ENCODE measurements at regions not wholly inside any gene's neighbourhood (a gene's known extent, or its start where the extent isn't known, plus 50 kb on each side); places are given as distances from the start of the nearest gene placed in this dataset.

- H3K27me3 ChIP-seq (replicated peaks; ENCODE audit: insufficient read depth, low read length), result no peaks in the 10 kb centered on the region
- no peaks in the 10 kb centered on the region for H3F3A ChIP-seq (ENCODE audit: insufficient read depth, low read length)
- H3K4me1 ChIP-seq (ENCODE audit: low read length), result no peaks in the 10 kb centered on the region
- no peaks in the 10 kb centered on the region for H3K79me2 ChIP-seq (ENCODE audit: low read length)
- no peaks in the 10 kb centered on the region for H3K9me2 ChIP-seq (replicated peaks; ENCODE audit: insufficient read depth, low read length)
- no peak overlapping the region for H3K27ac ChIP-seq (ENCODE audit: low read length)
- H3K9me3 ChIP-seq (replicated peaks; ENCODE audit: insufficient read depth, low read length), result no peaks in the 10 kb centered on the region
- H2AFZ ChIP-seq (ENCODE audit: low read length), result no peak overlapping the region
- DNase-seq, result no peak
- no peak overlapping the region for H3K4me2 ChIP-seq (ENCODE audit: low read depth, low read length)
- no peak overlapping the region for H3K9ac ChIP-seq (ENCODE audit: low read length)
- no peaks in the 10 kb centered on the region for H3K36me3 ChIP-seq (replicated peaks; ENCODE audit: insufficient read depth, low read length)
- TF ChIP-seq EZH2phosphoT487 (IDR thresholded peaks at IDR 0.05; ENCODE audit: low read length), result no peak
- no peak overlapping the region for H3K4me3 ChIP-seq (ENCODE audit: low read length)
- H4K20me1 ChIP-seq (ENCODE audit: insufficient read depth, low read length), result no peaks in the 10 kb centered on the region
Observed at GRCh38 chr1:187951817-187952216, 1123.1 kb downstream of the PLA2G4A start.

GRCh38 chr1:187952446-187952845 lies 1123.7 kb downstream of the PLA2G4A start:
- no peak for TF ChIP-seq EZH2phosphoT487 (IDR thresholded peaks at IDR 0.05; ENCODE audit: low read length)
- H3K9me3 ChIP-seq (replicated peaks; ENCODE audit: insufficient read depth, low read length), result no peaks in the 10 kb centered on the region
- H3K9ac ChIP-seq (ENCODE audit: low read length), result no peak overlapping the region
- H3K79me2 ChIP-seq (ENCODE audit: low read length), result no peaks in the 10 kb centered on the region
- no peaks in the 10 kb centered on the region for H3K27me3 ChIP-seq (replicated peaks; ENCODE audit: insufficient read depth, low read length)
- H2AFZ ChIP-seq (ENCODE audit: low read length), result no peak overlapping the region
- no peak overlapping the region for H3K4me3 ChIP-seq (ENCODE audit: low read length)
- H4K20me1 ChIP-seq (ENCODE audit: insufficient read depth, low read length), result no peaks in the 10 kb centered on the region
- H3K36me3 ChIP-seq (replicated peaks; ENCODE audit: insufficient read depth, low read length), result no peaks in the 10 kb centered on the region
- no peaks in the 10 kb centered on the region for H3K4me1 ChIP-seq (ENCODE audit: low read length)
- H3K27ac ChIP-seq (ENCODE audit: low read length), result no peak overlapping the region
- no peak for DNase-seq
- no peaks in the 10 kb centered on the region for H3K9me2 ChIP-seq (replicated peaks; ENCODE audit: insufficient read depth, low read length)
- no peak overlapping the region for H3K4me2 ChIP-seq (ENCODE audit: low read depth, low read length)
- H3F3A ChIP-seq (ENCODE audit: insufficient read depth, low read length), result no peaks in the 10 kb centered on the region

DNA sequence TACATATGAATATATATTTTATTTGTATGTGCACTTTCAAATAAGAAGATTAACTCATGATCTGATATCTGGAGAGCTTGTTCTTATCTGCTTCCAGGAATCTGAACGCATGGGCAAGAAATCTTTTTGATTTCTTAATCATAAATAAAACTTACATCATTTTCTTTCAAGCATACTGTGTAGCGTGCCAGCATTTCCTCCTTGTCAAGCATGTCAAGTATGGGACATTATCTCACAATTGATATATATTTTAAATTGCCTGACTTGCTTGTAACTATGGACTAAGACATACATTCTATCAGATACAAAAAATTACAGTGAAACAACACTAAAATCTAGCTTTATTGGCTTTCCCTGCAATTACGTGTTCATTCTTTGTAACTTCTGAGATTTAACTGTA lies 1128.2 kb downstream of the PLA2G4A start:
- no peaks in the 10 kb centered on the region for H4K20me1 ChIP-seq (ENCODE audit: insufficient read depth, low read length)
- H2AFZ ChIP-seq (ENCODE audit: low read length), result no peak overlapping the region
- H3K27ac ChIP-seq (ENCODE audit: low read length), result no peak overlapping the region
- H3K27me3 ChIP-seq (replicated peaks; ENCODE audit: insufficient read depth, low read length), result no peaks in the 10 kb centered on the region
- no peak overlapping the region for H3K9ac ChIP-seq (ENCODE audit: low read length)
- TF ChIP-seq EZH2 (optimal IDR thresholded peaks at IDR 0.05; ENCODE audit: low read depth, low read length) (no peak), EZH2phosphoT487 (IDR thresholded peaks at IDR 0.05; ENCODE audit: low read length) (no peak)
- TF ChIP-seq, protein P1, sequence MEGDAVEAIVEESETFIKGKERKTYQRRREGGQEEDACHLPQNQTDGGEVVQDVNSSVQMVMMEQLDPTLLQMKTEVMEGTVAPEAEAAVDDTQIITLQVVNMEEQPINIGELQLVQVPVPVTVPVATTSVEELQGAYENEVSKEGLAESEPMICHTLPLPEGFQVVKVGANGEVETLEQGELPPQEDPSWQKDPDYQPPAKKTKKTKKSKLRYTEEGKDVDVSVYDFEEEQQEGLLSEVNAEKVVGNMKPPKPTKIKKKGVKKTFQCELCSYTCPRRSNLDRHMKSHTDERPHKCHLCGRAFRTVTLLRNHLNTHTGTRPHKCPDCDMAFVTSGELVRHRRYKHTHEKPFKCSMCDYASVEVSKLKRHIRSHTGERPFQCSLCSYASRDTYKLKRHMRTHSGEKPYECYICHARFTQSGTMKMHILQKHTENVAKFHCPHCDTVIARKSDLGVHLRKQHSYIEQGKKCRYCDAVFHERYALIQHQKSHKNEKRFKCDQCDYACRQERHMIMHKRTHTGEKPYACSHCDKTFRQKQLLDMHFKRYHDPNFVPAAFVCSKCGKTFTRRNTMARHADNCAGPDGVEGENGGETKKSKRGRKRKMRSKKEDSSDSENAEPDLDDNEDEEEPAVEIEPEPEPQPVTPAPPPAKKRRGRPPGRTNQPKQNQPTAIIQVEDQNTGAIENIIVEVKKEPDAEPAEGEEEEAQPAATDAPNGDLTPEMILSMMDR (IDR thresholded peaks at IDR 0.05; ENCODE audit: low read length), result no peak
- no peaks in the 10 kb centered on the region for H3K79me2 ChIP-seq (ENCODE audit: low read length)
- no peak overlapping the region for H3K4me3 ChIP-seq (ENCODE audit: low read length)
- H3F3A ChIP-seq (ENCODE audit: insufficient read depth, low read length), result no peaks in the 10 kb centered on the region
- no peak overlapping the region for H3K4me2 ChIP-seq (ENCODE audit: low read depth, low read length)
- H3K4me1 ChIP-seq (ENCODE audit: low read length), result no peaks in the 10 kb centered on the region
- H3K9me2 ChIP-seq (replicated peaks; ENCODE audit: insufficient read depth, low read length), result no peaks in the 10 kb centered on the region
- H3K9me3 ChIP-seq (replicated peaks; ENCODE audit: insufficient read depth, low read length), result no peaks in the 10 kb centered on the region
- DNase-seq, result no peak
- H3K36me3 ChIP-seq (replicated peaks; ENCODE audit: insufficient read depth, low read length), result no peaks in the 10 kb centered on the region

- H4K20me1 ChIP-seq (ENCODE audit: insufficient read depth, low read length), result no peaks in the 10 kb centered on the region
- H3K4me1 ChIP-seq (ENCODE audit: low read length), result no peaks in the 10 kb centered on the region
- DNase-seq, result no peak
- no peak overlapping the region for H3K4me3 ChIP-seq (ENCODE audit: low read length)
- H3K36me3 ChIP-seq (replicated peaks; ENCODE audit: insufficient read depth, low read length), result no peaks in the 10 kb centered on the region
- H3K4me2 ChIP-seq (ENCODE audit: low read depth, low read length), result no peak overlapping the region
- TF ChIP-seq EZH2phosphoT487 (IDR thresholded peaks at IDR 0.05; ENCODE audit: low read length), result no peak
- TF ChIP-seq, protein P1 (IDR thresholded peaks at IDR 0.05; ENCODE audit: low read length), result no peak
- no peak for TF ChIP-seq EZH2 (optimal IDR thresholded peaks at IDR 0.05; ENCODE audit: low read depth, low read length)
- no peaks in the 10 kb centered on the region for H3K27me3 ChIP-seq (replicated peaks; ENCODE audit: insufficient read depth, low read length)
- H3K9me3 ChIP-seq (replicated peaks; ENCODE audit: insufficient read depth, low read length), result no peaks in the 10 kb centered on the region
- no peaks in the 10 kb centered on the region for H3F3A ChIP-seq (ENCODE audit: insufficient read depth, low read length)
- no peak overlapping the region for H3K9ac ChIP-seq (ENCODE audit: low read length)
- H3K27ac ChIP-seq (ENCODE audit: low read length), result no peak overlapping the region
- H3K79me2 ChIP-seq (ENCODE audit: low read length), result no peaks in the 10 kb centered on the region
- H3K9me2 ChIP-seq (replicated peaks; ENCODE audit: insufficient read depth, low read length), result no peaks in the 10 kb centered on the region
- no peak overlapping the region for H2AFZ ChIP-seq (ENCODE audit: low read length)
Observed at GRCh38 chr1:187958207-187958606, 1129.5 kb downstream of the PLA2G4A start.

Measured in MM.1S (cell line).